ENCODE measurements at regions not wholly inside any gene's neighbourhood (a gene's known extent, or its start where the extent isn't known, plus 50 kb on each side); places are given as distances from the start of the nearest gene placed in this dataset.

- TF ChIP-seq CTCF (IDR thresholded peaks at IDR 0.05) (no peak), POLR2A (IDR thresholded peaks at IDR 0.05) (no peak)
- Histone ChIP-seq H3K4me3 (no peak overlapping the region), H3K27ac (no peak overlapping the region), H3K4me1 (no peaks in the 10 kb centered on the region), H3K9me3 (peaks cover 0 to 2% of the 10 kb centered on the region in 2 donors), H3K27me3 (no peaks in the 10 kb centered on the region), H3K36me3 (no peaks in the 10 kb centered on the region)
- no peak for DNase-seq
- intact Hi-C loops (cut with DNase I; ENCODE audit: low total_unique reads), result no loop called here
These were observed 244.1 kb upstream of the ITGA1 start for GRCh38 chr5:52543594-52543993.

- TF ChIP-seq POLR2A (IDR thresholded peaks at IDR 0.05), result no peak
- no peak for TF ChIP-seq CTCF (IDR thresholded peaks at IDR 0.05)
- Histone ChIP-seq H3K4me1 (no peaks in the 10 kb centered on the region), H3K27me3 (no peaks in the 10 kb centered on the region), H3K27ac (no peak overlapping the region), H3K9me3 (peaks cover 0 to 2% of the 10 kb centered on the region in 2 donors), H3K36me3 (no peaks in the 10 kb centered on the region), H3K4me3 (no peak overlapping the region)
- intact Hi-C loops (cut with DNase I; ENCODE audit: low total_unique reads), result no loop called here
- DNase-seq, result no peak
These were observed 243.0 kb upstream of the ITGA1 start for GRCh38 chr5:52544738-52545137.

- no peaks in the 10 kb centered on the region for H3K36me3 ChIP-seq
- H3K27me3 ChIP-seq, result no peaks in the 10 kb centered on the region
- DNase-seq, result no peak
- H3K4me3 ChIP-seq, result no peak overlapping the region
- TF ChIP-seq POLR2A (IDR thresholded peaks at IDR 0.05) (no peak), CTCF (IDR thresholded peaks at IDR 0.05) (no peak)
- H3K27ac ChIP-seq, result no peak overlapping the region
- intact Hi-C loops (cut with DNase I; ENCODE audit: low total_unique reads), result no loop called here
- no peaks in the 10 kb centered on the region for H3K4me1 ChIP-seq
- H3K9me3 ChIP-seq, result no peaks in the 10 kb centered on the region
These were observed 233.4 kb upstream of the ITGA1 start for GRCh38 chr5:52554293-52554692.

- no peak for DNase-seq
- H3K4me3 ChIP-seq, result no peak overlapping the region
- no peaks in the 10 kb centered on the region for H3K9me3 ChIP-seq
- no peaks in the 10 kb centered on the region for H3K4me1 ChIP-seq
- no peaks in the 10 kb centered on the region for H3K36me3 ChIP-seq
- H3K27ac ChIP-seq, result no peak overlapping the region
- intact Hi-C loops (cut with DNase I; ENCODE audit: low total_unique reads), result no loop called here
- H3K27me3 ChIP-seq, result peaks cover 0 to 7% of the 10 kb centered on the region in 2 donors
- TF ChIP-seq CTCF (IDR thresholded peaks at IDR 0.05) (no peak), POLR2A (IDR thresholded peaks at IDR 0.05) (no peak)
These were observed 227.3 kb upstream of the ITGA1 start for GRCh38 chr5:52560366-52560765.

- no peak for DNase-seq
- no peaks in the 10 kb centered on the region for H3K36me3 ChIP-seq
- intact Hi-C loops (cut with DNase I; ENCODE audit: low total_unique reads), result no loop called here
- H3K27me3 ChIP-seq, result peaks cover 0 to 7% of the 10 kb centered on the region in 2 donors
- H3K4me1 ChIP-seq, result no peaks in the 10 kb centered on the region
- no peak for TF ChIP-seq POLR2A (IDR thresholded peaks at IDR 0.05)
- TF ChIP-seq CTCF (IDR thresholded peaks at IDR 0.05), result no peak
- no peak overlapping the region for H3K27ac ChIP-seq
- no peak overlapping the region for H3K4me3 ChIP-seq
- no peaks in the 10 kb centered on the region for H3K9me3 ChIP-seq
These were observed 225.2 kb upstream of the ITGA1 start for GRCh38 chr5:52562473-52562872.

Measured in uterus (tissue), 3 donors.